ENCODE measurements at regions not wholly inside any gene's neighbourhood (a gene's known extent, or its start where the extent isn't known, plus 50 kb on each side); places are given as distances from the start of the nearest gene placed in this dataset.

DNA sequence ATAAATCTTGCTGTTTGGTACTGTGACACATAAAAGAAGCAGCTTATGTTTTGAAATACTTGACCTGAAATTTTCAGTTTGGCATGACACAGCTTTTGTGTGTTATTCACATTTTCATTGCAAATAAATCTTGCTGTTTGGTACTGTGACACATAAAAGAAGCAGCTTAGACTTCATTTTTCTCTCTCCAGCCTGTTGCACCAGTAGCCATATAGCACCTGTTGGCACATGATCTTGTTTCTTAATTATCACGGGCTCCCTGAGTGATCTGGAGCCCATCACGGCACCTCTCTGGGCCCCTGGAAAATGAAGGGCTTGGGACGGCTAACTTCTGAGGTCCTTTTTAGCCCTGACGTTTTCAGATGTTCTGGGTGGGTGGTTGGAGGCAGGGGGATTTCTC, 77.4 kb upstream of the SLCO3A1 start:
- H3K36me3 ChIP-seq (ENCODE audit: control insufficient read depth, insufficient read depth, low read length) = no peaks in the 10 kb centered on the region
- DNase-seq (ENCODE audit: low read depth) = no peak
- H3K27me3 ChIP-seq (ENCODE audit: control insufficient read depth, insufficient read depth, low read length) = no peaks in the 10 kb centered on the region
- POLR2A ChIA-PET = no interaction called here
- H3K4me3 ChIP-seq (ENCODE audit: low read depth, low read length) = no peak overlapping the region
- CTCF ChIA-PET = no interaction called here
- no peak for TF ChIP-seq CTCF (IDR thresholded peaks at IDR 0.05; ENCODE audit: insufficient read depth, low read depth, low read length)

GRCh38 chr15:91779960-91780359, 73.5 kb upstream of the SLCO3A1 start:
- Histone ChIP-seq H3K4me3 (ENCODE audit: low read depth, low read length) (no peak overlapping the region), H3K27me3 (ENCODE audit: control insufficient read depth, insufficient read depth, low read length) (no peaks in the 10 kb centered on the region), H3K36me3 (ENCODE audit: control insufficient read depth, insufficient read depth, low read length) (no peaks in the 10 kb centered on the region)
- POLR2A ChIA-PET = no interaction called here
- no peak for DNase-seq (ENCODE audit: low read depth)
- no peak for TF ChIP-seq CTCF (IDR thresholded peaks at IDR 0.05; ENCODE audit: insufficient read depth, low read depth, low read length)
- CTCF ChIA-PET = no interaction called here

- POLR2A ChIA-PET = no interaction called here
- CTCF ChIA-PET = no interaction called here
These were observed 73.1 kb upstream of the SLCO3A1 start for GRCh38 chr15:91780387-91780786.

DNA sequence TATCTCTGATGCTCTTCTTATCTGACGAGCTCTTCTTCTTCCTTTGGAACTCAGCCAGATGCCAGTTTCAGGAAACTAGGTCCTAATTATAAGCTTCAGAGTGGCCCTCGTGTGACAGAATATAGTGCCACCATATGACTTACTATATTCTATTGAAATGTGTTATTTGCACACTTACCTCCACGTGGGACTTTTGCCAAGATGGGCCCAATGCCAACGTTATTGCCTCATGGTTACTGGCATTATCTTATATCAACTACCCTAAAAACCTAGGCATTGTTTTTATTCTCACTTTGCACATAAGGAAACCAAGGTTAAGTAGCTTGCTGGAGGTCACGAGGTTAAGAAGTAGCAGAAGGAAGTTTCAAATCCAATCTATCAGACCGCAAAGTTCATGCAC, 71.3 kb upstream of the SLCO3A1 start:
- no peak for DNase-seq (ENCODE audit: low read depth)
- ChIA-PET CTCF (no interaction called here), POLR2A (no interaction called here)
- no peaks in the 10 kb centered on the region for H3K36me3 ChIP-seq (ENCODE audit: control insufficient read depth, insufficient read depth, low read length)
- H3K27me3 ChIP-seq (ENCODE audit: control insufficient read depth, insufficient read depth, low read length) = no peaks in the 10 kb centered on the region
- no peak for TF ChIP-seq CTCF (IDR thresholded peaks at IDR 0.05; ENCODE audit: insufficient read depth, low read depth, low read length)
- H3K4me3 ChIP-seq (ENCODE audit: low read depth, low read length) = no peak overlapping the region

More at GRCh38 chr15:91780387-91780786, 73.1 kb upstream of the SLCO3A1 start:
- Histone ChIP-seq H3K36me3 (ENCODE audit: control insufficient read depth, insufficient read depth, low read length) (no peaks in the 10 kb centered on the region), H3K4me3 (ENCODE audit: low read depth, low read length) (no peak overlapping the region), H3K27me3 (ENCODE audit: control insufficient read depth, insufficient read depth, low read length) (no peaks in the 10 kb centered on the region)
- no peak for DNase-seq (ENCODE audit: low read depth)
- no peak for TF ChIP-seq CTCF (IDR thresholded peaks at IDR 0.05; ENCODE audit: insufficient read depth, low read depth, low read length)

- no peak for DNase-seq (ENCODE audit: low read depth)
- no peak overlapping the region for H3K4me3 ChIP-seq (ENCODE audit: low read depth, low read length)
- no peaks in the 10 kb centered on the region for H3K27me3 ChIP-seq (ENCODE audit: control insufficient read depth, insufficient read depth, low read length)
- POLR2A ChIA-PET = no interaction called here
- TF ChIP-seq CTCF (IDR thresholded peaks at IDR 0.05; ENCODE audit: insufficient read depth, low read depth, low read length) = no peak
- CTCF ChIA-PET = no interaction called here
- H3K36me3 ChIP-seq (ENCODE audit: control insufficient read depth, insufficient read depth, low read length) = no peaks in the 10 kb centered on the region
These were observed 70.5 kb upstream of the SLCO3A1 start for GRCh38 chr15:91783008-91783407.
